ENCODE measurements at regions not wholly inside any gene's neighbourhood (a gene's known extent, or its start where the extent isn't known, plus 50 kb on each side); places are given as distances from the start of the nearest gene placed in this dataset.
"Not testable (repeated sequence)": the region's sequence is repeated elsewhere in the genome, so short reads cannot be mapped to it uniquely, and the experiment has no call there.

GRCh38 chr10:6877722-6878392 is 297.8 kb upstream of the PRKCQ start:
- no peak for DNase-seq (ENCODE audit: low read depth in 2 of 2)

GRCh38 chr10:6877336-6877721 is 297.3 kb upstream of the PRKCQ start:
- no peak for DNase-seq (ENCODE audit: low read depth in 2 of 2)

GRCh38 chr10:6875269-6875865 is 295.3 kb upstream of the PRKCQ start:
- no peak for DNase-seq (ENCODE audit: low read depth in 2 of 2)

- no peak for DNase-seq (ENCODE audit: low read depth in 2 of 2)
Measured at GRCh38 chr10:6871128-6871527, 291.1 kb upstream of the PRKCQ start.

- DNase-seq (ENCODE audit: low read depth in 2 of 2), result no peak
Measured at GRCh38 chr10:6868036-6868725, 288.1 kb upstream of the PRKCQ start.

- DNase-seq (ENCODE audit: low read depth in 2 of 2), result no peak
Measured at GRCh38 chr10:6866757-6867156, 286.7 kb upstream of the PRKCQ start.

GRCh38 chr10:6864142-6864541 is 284.1 kb upstream of the PRKCQ start:
- DNase-seq (ENCODE audit: low read depth in 2 of 2), result no peak

- DNase-seq (ENCODE audit: low read depth in 2 of 2), result no peak
Measured at GRCh38 chr10:6863381-6863780, 283.3 kb upstream of the PRKCQ start.

GRCh38 chr10:6850452-6850851 is 270.4 kb upstream of the PRKCQ start:
- DNase-seq (ENCODE audit: low read depth in 2 of 2), result no peak

- DNase-seq (ENCODE audit: low read depth in 2 of 2), result no peak
Measured at GRCh38 chr10:6847561-6847960, 267.5 kb upstream of the PRKCQ start.

- no peak for DNase-seq (ENCODE audit: low read depth in 2 of 2)
Measured at GRCh38 chr10:6843894-6844650, 264.0 kb upstream of the PRKCQ start.

- no peak for DNase-seq (ENCODE audit: low read depth in 2 of 2)
Measured at GRCh38 chr10:6843481-6843881, 263.4 kb upstream of the PRKCQ start.

GRCh38 chr10:6842722-6843121 is 262.6 kb upstream of the PRKCQ start:
- DNase-seq (ENCODE audit: low read depth in 2 of 2), result no peak

- DNase-seq (ENCODE audit: low read depth in 2 of 2), result no peak
Measured at GRCh38 chr10:6841761-6842160, 261.7 kb upstream of the PRKCQ start.

GRCh38 chr10:6840766-6841165 is 260.7 kb upstream of the PRKCQ start:
- DNase-seq (ENCODE audit: low read depth in 2 of 2), result no peak

GRCh38 chr10:6840201-6840691 is 260.2 kb upstream of the PRKCQ start:
- no peak for DNase-seq (ENCODE audit: low read depth in 2 of 2)

- DNase-seq (ENCODE audit: low read depth in 2 of 2), result no peak
Measured at GRCh38 chr10:6838118-6838517, 258.0 kb upstream of the PRKCQ start.

GRCh38 chr10:6833458-6834011 is 253.5 kb upstream of the PRKCQ start:
- DNase-seq (ENCODE audit: low read depth in 2 of 2), result no peak

- not testable (repeated sequence) for DNase-seq (ENCODE audit: low read depth in 2 of 2)
Measured at GRCh38 chr10:6830981-6831380, 250.9 kb upstream of the PRKCQ start.

- not testable (repeated sequence) for DNase-seq (ENCODE audit: low read depth in 2 of 2)
Measured at GRCh38 chr10:6824793-6825192, 244.7 kb upstream of the PRKCQ start.

GRCh38 chr10:6823770-6824169 is 243.7 kb upstream of the PRKCQ start:
- DNase-seq (ENCODE audit: low read depth in 2 of 2), result no peak

GRCh38 chr10:6819301-6819700 is 239.2 kb upstream of the PRKCQ start:
- DNase-seq (ENCODE audit: low read depth in 2 of 2), result no peak
